Keratinocyte (primary cell): ENCODE measurements at regions not wholly inside any gene's neighbourhood (a gene's known extent, or its start where the extent isn't known, plus 50 kb on each side); places are given as distances from the start of the nearest gene placed in this dataset.

Source experiments
- DNase-seq: peaks from one replicate; pipeline ENCODE4 v3.0.0-alpha.2; 2011; ENCODE audit warnings: low read depth, missing footprints, low spot score
- FAIRE-seq: peaks from 2 replicates; lab custom pipeline; 2011; peaks lifted over from hg19 to GRCh38; lab: Jason Lieb, UNC
- H2AFZ ChIP-seq: 2 replicates; pipeline ENCODE4 v1.6.0; 2012; ENCODE audit warnings: low read length, control low read depth, inconsistent platforms; ENCODE audit not compliant: control insufficient read depth
- H3K27ac ChIP-seq: 2 replicates; pipeline ENCODE4 v1.5.1; 2011; ENCODE audit warnings: low read length; ENCODE audit not compliant: control insufficient read depth, insufficient read depth
- H3K27me3 ChIP-seq: 3 replicates; pipeline ENCODE4 v1.6.0; 2011; ENCODE audit warnings: low read length; ENCODE audit not compliant: control insufficient read depth, insufficient read depth; ENCODE audit errors: extremely low read depth
- H3K36me3 ChIP-seq, 2 experiments: 2 replicates in 1 of 2; 3 replicates in 1 of 2; pipeline ENCODE4 v1.5.1; 2011; ENCODE audit warnings: low read length in 2 of 2, mild to moderate bottlenecking in 1 of 2; ENCODE audit not compliant: control insufficient read depth in 2 of 2, insufficient read depth in 2 of 2; ENCODE audit errors: extremely low read depth in 1 of 2
- H3K4me1 ChIP-seq: 3 replicates; pipeline ENCODE4 v1.5.1; 2011; ENCODE audit warnings: low read length; ENCODE audit not compliant: control insufficient read depth, insufficient read depth; ENCODE audit errors: extremely low read depth
- H3K4me2 ChIP-seq: 3 replicates; pipeline ENCODE4 v1.6.0; 2011; ENCODE audit warnings: low read depth, low read length; ENCODE audit not compliant: control insufficient read depth, insufficient read depth; ENCODE audit errors: extremely low read depth
- H3K4me3 ChIP-seq, 3 experiments: fragments of 200-600 bp in 1 of 3; sonication (generic) in 1 of 3; 2 replicates in 2 of 3; 3 replicates in 1 of 3; pipeline ENCODE4 v1.5.1; 2011 to 2016; ENCODE audit warnings: low read length in 3 of 3, mild to moderate bottlenecking in 3 of 3, control low read depth in 2 of 3, inconsistent platforms in 1 of 3, low read depth in 1 of 3, mixed read lengths in 1 of 3, mixed run types in 1 of 3, moderate library complexity in 1 of 3; ENCODE audit not compliant: control insufficient read depth in 2 of 3, insufficient read depth in 2 of 3; ENCODE audit errors: extremely low read depth in 1 of 3
- H3K79me2 ChIP-seq: 2 replicates; pipeline ENCODE4 v1.6.0; 2012; ENCODE audit warnings: low read length; ENCODE audit not compliant: control insufficient read depth, insufficient read depth
- H3K9ac ChIP-seq: 3 replicates; pipeline ENCODE4 v1.6.0; 2011; ENCODE audit warnings: low read length; ENCODE audit not compliant: control insufficient read depth, insufficient read depth; ENCODE audit errors: extremely low read depth
- H3K9me1 ChIP-seq: 3 replicates; pipeline ENCODE4 v1.6.0; 2011; ENCODE audit warnings: low read length; ENCODE audit not compliant: control insufficient read depth, insufficient read depth; ENCODE audit errors: extremely low read depth
- H3K9me3 ChIP-seq: 2 replicates; pipeline ENCODE4 v1.5.1; 2012; ENCODE audit warnings: low read depth, low read length; ENCODE audit not compliant: control insufficient read depth
- H4K20me1 ChIP-seq: 3 replicates; pipeline ENCODE4 v1.6.0; 2011; ENCODE audit warnings: low read length; ENCODE audit not compliant: control insufficient read depth, insufficient read depth; ENCODE audit errors: extremely low read depth
- EZH2 ChIP-seq: IDR thresholded peaks from one replicate; pipeline ENCODE4 v1.6.1; 2012; ENCODE audit warnings: inconsistent platforms, mild to moderate bottlenecking, low read length, moderate library complexity
- dilution Hi-C: fragments of 300-500 bp; cut with MboI; formaldehyde crosslinking; loops from one replicate; pipeline ENCODE4 v1.7.0; 2020; ENCODE audit warnings: low sequenced_read_pairs; ENCODE audit not compliant: extremely low pct_ligation_motif_present
- TF ChIP-seq, protein P1 (sequence below), 3 experiments: IDR thresholded peaks in 1 of 3; conservative IDR thresholded peaks in 1 of 3; optimal IDR thresholded peaks in 1 of 3; 2 replicates in 2 of 3; 3 replicates in 1 of 3; pipeline versions ENCODE3 to v1.5.1; 2011; ENCODE audit warnings: low read length in 3 of 3, mild to moderate bottlenecking in 3 of 3, moderate library complexity in 2 of 3, control low read depth in 1 of 3, inconsistent platforms in 1 of 3; ENCODE audit not compliant: insufficient read depth in 2 of 3; ENCODE audit errors: extremely low read depth in 1 of 3

DNA sequence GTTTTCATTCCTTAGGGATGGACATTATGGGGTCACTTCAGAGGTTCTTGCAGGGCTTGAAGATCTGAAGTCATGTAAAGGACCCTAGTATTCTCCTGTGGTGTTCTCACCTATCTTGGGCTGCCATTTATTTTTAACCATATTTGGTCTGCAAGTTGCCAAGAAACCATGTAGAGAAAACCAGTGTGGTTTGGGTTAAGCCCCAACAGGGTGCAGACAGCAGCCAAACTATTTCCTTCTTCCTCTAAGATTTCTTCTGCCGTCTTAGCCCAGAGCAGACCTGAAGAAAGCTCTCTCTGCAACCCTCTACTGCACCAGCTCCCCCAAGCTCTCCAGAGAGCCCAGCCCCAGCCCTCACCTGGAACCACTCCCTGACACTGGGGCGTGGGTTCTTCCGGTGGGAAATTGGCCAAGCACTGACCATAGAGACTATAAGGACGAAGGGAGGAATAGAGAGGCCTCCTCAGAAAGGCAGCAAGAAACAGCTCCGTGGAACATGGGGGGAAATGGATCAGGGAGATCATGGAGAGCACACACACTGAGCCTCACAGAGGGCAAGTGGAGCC lies 136.6 kb downstream of the SYF2 start:
- no peak overlapping the region for H3K9ac ChIP-seq
- peaks cover 1% of the 10 kb centered on the region for H3K9me3 ChIP-seq
- H3K79me2 ChIP-seq, result no peaks in the 10 kb centered on the region
- no peak overlapping the region for H3K27ac ChIP-seq
- H4K20me1 ChIP-seq, result no peaks in the 10 kb centered on the region
- no peak overlapping the region for H3K4me3 ChIP-seq
- H3K36me3 ChIP-seq, result no peaks in the 10 kb centered on the region
- no peak overlapping the region for H2AFZ ChIP-seq
- dilution Hi-C loops, result no loop called here
- peaks cover 4% of the 10 kb centered on the region for H3K4me1 ChIP-seq
- TF ChIP-seq, protein P1, sequence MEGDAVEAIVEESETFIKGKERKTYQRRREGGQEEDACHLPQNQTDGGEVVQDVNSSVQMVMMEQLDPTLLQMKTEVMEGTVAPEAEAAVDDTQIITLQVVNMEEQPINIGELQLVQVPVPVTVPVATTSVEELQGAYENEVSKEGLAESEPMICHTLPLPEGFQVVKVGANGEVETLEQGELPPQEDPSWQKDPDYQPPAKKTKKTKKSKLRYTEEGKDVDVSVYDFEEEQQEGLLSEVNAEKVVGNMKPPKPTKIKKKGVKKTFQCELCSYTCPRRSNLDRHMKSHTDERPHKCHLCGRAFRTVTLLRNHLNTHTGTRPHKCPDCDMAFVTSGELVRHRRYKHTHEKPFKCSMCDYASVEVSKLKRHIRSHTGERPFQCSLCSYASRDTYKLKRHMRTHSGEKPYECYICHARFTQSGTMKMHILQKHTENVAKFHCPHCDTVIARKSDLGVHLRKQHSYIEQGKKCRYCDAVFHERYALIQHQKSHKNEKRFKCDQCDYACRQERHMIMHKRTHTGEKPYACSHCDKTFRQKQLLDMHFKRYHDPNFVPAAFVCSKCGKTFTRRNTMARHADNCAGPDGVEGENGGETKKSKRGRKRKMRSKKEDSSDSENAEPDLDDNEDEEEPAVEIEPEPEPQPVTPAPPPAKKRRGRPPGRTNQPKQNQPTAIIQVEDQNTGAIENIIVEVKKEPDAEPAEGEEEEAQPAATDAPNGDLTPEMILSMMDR (optimal IDR thresholded peaks at IDR 0.05 in 1 of 3, IDR thresholded peaks at IDR 0.05 in 1 of 3, conservative IDR thresholded peaks at IDR 0.05 in 1 of 3; ENCODE audit: extremely low read depth in 1 of 3, insufficient read depth in 2 of 3, low read length in 3 of 3), result no peak
- no peak for TF ChIP-seq EZH2
- H3K4me2 ChIP-seq, result no peak overlapping the region
- DNase-seq (no peak), FAIRE-seq (no peak)
- no peaks in the 10 kb centered on the region for H3K9me1 ChIP-seq
- H3K27me3 ChIP-seq, result peaks cover 12% of the 10 kb centered on the region

DNA sequence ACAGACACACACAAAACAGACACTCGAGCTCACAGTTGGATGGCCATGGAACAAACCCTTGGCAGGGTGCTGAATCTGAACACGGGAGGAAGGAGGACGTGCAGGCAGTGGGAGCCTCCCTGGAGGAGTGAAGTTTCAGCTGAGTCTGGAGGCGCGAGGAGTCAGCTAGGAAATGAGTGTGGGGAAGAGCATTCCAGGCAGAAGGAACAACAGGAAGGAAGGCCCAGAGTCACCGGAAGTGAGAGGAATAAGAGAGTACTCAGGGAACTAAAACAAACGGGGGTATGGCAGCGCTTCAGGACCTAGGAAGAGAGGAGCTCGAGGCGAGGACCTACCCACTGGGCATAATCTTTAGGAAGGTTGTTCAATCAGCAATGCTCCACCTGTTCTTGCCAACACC lies 137.3 kb downstream of the SYF2 start:
- no peak overlapping the region for H3K4me3 ChIP-seq
- no peaks in the 10 kb centered on the region for H4K20me1 ChIP-seq
- dilution Hi-C loops, result no loop called here
- no peaks in the 10 kb centered on the region for H3K36me3 ChIP-seq
- peaks cover 12% of the 10 kb centered on the region for H3K27me3 ChIP-seq
- peaks cover 4% of the 10 kb centered on the region for H3K4me1 ChIP-seq
- H3K9ac ChIP-seq, result no peak overlapping the region
- H3K4me2 ChIP-seq, result no peak overlapping the region
- FAIRE-seq (no peak), DNase-seq (no peak)
- no peaks in the 10 kb centered on the region for H3K9me1 ChIP-seq
- TF ChIP-seq, protein P1 (optimal IDR thresholded peaks at IDR 0.05 in 1 of 3, IDR thresholded peaks at IDR 0.05 in 1 of 3, conservative IDR thresholded peaks at IDR 0.05 in 1 of 3; ENCODE audit: extremely low read depth in 1 of 3, insufficient read depth in 2 of 3, low read length in 3 of 3), result no peak
- no peak for TF ChIP-seq EZH2
- H3K9me3 ChIP-seq, result peaks cover 1% of the 10 kb centered on the region
- H2AFZ ChIP-seq, result no peak overlapping the region
- no peak overlapping the region for H3K27ac ChIP-seq
- no peaks in the 10 kb centered on the region for H3K79me2 ChIP-seq
